Thyroid gland (tissue), 4 donors: ENCODE measurements at regions not wholly inside any gene's neighbourhood (a gene's known extent, or its start where the extent isn't known, plus 50 kb on each side); places are given as distances from the start of the nearest gene placed in this dataset.
"Not testable (repeated sequence)": the region's sequence is repeated elsewhere in the genome, so short reads cannot be mapped to it uniquely, and the experiment has no call there.

Source experiments
- DNase-seq, 2 donors: peaks; one replicate each; pipeline ENCODE4 v3.0.0-alpha.2; 2019
- H3K27ac ChIP-seq, 3 donors: fragments of 200-600 bp; sonication (generic); 1 replicate in 2 of 3; 2 replicates in 1 of 3; pipeline ENCODE4 v1.5.1; 2016 to 2019; ENCODE audit warnings: mild to moderate bottlenecking in 1 of 3, moderate library complexity in 1 of 3
- H3K27me3 ChIP-seq: fragments of 200-600 bp; sonication (generic); one replicate; pipeline ENCODE4 v1.5.1; 2019
- H3K36me3 ChIP-seq, 2 donors: fragments of 200-600 bp; sonication (generic); one replicate each; pipeline ENCODE4 v1.5.1; 2016 to 2019
- H3K4me1 ChIP-seq, 2 donors: fragments of 200-600 bp; sonication (generic); one replicate each; pipeline ENCODE4 v1.5.1; 2017 to 2019
- H3K4me3 ChIP-seq, 3 donors: fragments of 200-600 bp; sonication (generic); replicated peaks in 1 of 3; 1 replicate in 2 of 3; 2 replicates in 1 of 3; pipeline ENCODE4 v1.5.1; 2016; ENCODE audit warnings: mild to moderate bottlenecking in 1 of 3
- H3K9me3 ChIP-seq: fragments of 200-600 bp; sonication (generic); one replicate; pipeline ENCODE4 v1.5.1; 2017
- CTCF ChIP-seq, 6 experiments: fragments of 200-600 bp in 3 of 6; fragments of 450-650 bp in 3 of 6; sonication (generic) in 3 of 6; IDR thresholded peaks; one replicate each; pipeline ENCODE4 v1.5.1; 2016 to 2019; ENCODE audit warnings: antibody characterized with exemption in 6 of 6, mild to moderate bottlenecking in 2 of 6, inconsistent platforms in 1 of 6, moderate library complexity in 1 of 6
- POLR2A ChIP-seq, 2 donors: fragments of 450-650 bp; IDR thresholded peaks; one replicate each; pipeline ENCODE4 v1.6.1; 2017; ENCODE audit warnings: antibody characterized with exemption in 2 of 2, mild to moderate bottlenecking in 2 of 2, moderate library complexity in 1 of 2
- WGBS, 2 donors: methylation state at CpG; one replicate each; pipeline ENCODE4 v1.1.5; 2017; 5-methylcytosine and 5-hydroxymethylcytosine counted together
- intact Hi-C: fragments of 100-400 bp; cut with DNase I; formaldehyde crosslinking; loops from one replicate; pipeline ENCODE4 v1.15.1; 2023

- TF ChIP-seq CTCF (IDR thresholded peaks at IDR 0.05) (no peak), POLR2A (IDR thresholded peaks at IDR 0.05) (no peak)
- intact Hi-C loops, result no loop called here
Observed at GRCh38 chr6:85329196-85329595, 120.7 kb upstream of the NT5E start.

GRCh38 chr6:85325811-85326210 is 124.1 kb upstream of the NT5E start:
- H3K9me3 ChIP-seq, intact Hi-C loops, H3K4me3 ChIP-seq, H3K27me3 ChIP-seq, H3K36me3 ChIP-seq, DNase-seq, H3K27ac ChIP-seq, H3K4me1 ChIP-seq: not testable (repeated sequence)
- WGBS, 2 donors, result 92 to 93% methylated on average over 8 to 13 of the region's 31 CpGs

More at GRCh38 chr6:85329196-85329595, 120.7 kb upstream of the NT5E start:
- no peaks in the 10 kb centered on the region for H3K9me3 ChIP-seq
- no peak overlapping the region for H3K27ac ChIP-seq
- H3K36me3 ChIP-seq, result no peaks in the 10 kb centered on the region
- 76% methylated on average over 4 of the region's 4 CpGs for WGBS, 2 donors
- H3K4me3 ChIP-seq, result no peak overlapping the region
- H3K4me1 ChIP-seq, result no peaks in the 10 kb centered on the region
- DNase-seq, result no peak
- H3K27me3 ChIP-seq, result no peaks in the 10 kb centered on the region

- Histone ChIP-seq H3K4me3 (no peak overlapping the region), H3K27me3 (no peaks in the 10 kb centered on the region), H3K36me3 (no peaks in the 10 kb centered on the region), H3K4me1 (peaks cover 0 to 5% of the 10 kb centered on the region in 2 donors), H3K27ac (no peak overlapping the region), H3K9me3 (no peaks in the 10 kb centered on the region)
- intact Hi-C loops, result no loop called here
- TF ChIP-seq POLR2A (IDR thresholded peaks at IDR 0.05), result no peak
- peak; percentile 34 to 83 (median 75) for TF ChIP-seq CTCF (IDR thresholded peaks at IDR 0.05)
- WGBS, 2 donors, result 28 to 33% methylated on average over 9 of the region's 9 CpGs
- peak; percentile 75 to 85 for DNase-seq
Observed at GRCh38 chr6:85323435-85324040, 126.3 kb upstream of the NT5E start.

GRCh38 chr6:85322446-85323105 is 127.3 kb upstream of the NT5E start:
- Histone ChIP-seq H3K9me3 (no peaks in the 10 kb centered on the region), H3K4me1 (peaks cover 0 to 5% of the 10 kb centered on the region in 2 donors), H3K27ac (no peak overlapping the region), H3K27me3 (no peaks in the 10 kb centered on the region), H3K36me3 (no peaks in the 10 kb centered on the region), H3K4me3 (no peak overlapping the region)
- 30% methylated on average over 2 of the region's 2 CpGs for WGBS, 2 donors
- DNase-seq, result no peak
- intact Hi-C loops, result no loop called here
- TF ChIP-seq CTCF (IDR thresholded peaks at IDR 0.05) (no peak), POLR2A (IDR thresholded peaks at IDR 0.05) (no peak)

GRCh38 chr6:85321906-85322305 is 128.0 kb upstream of the NT5E start:
- intact Hi-C loops, result no loop called here
- Histone ChIP-seq H3K36me3 (no peaks in the 10 kb centered on the region), H3K9me3 (no peaks in the 10 kb centered on the region), H3K27ac (no peak overlapping the region), H3K4me3 (no peak overlapping the region), H3K4me1 (peaks cover 0 to 5% of the 10 kb centered on the region in 2 donors), H3K27me3 (no peaks in the 10 kb centered on the region)
- TF ChIP-seq CTCF (IDR thresholded peaks at IDR 0.05) (no peak), POLR2A (IDR thresholded peaks at IDR 0.05) (no peak)
- peak; percentile 58 to 70 for DNase-seq
- 82 to 93% methylated on average over 2 of the region's 2 CpGs for WGBS, 2 donors
